OCI-LY1 (cell line): ENCODE measurements at regions not wholly inside any gene's neighbourhood (a gene's known extent, or its start where the extent isn't known, plus 50 kb on each side); places are given as distances from the start of the nearest gene placed in this dataset.
"Not testable (repeated sequence)": the region's sequence is repeated elsewhere in the genome, so short reads cannot be mapped to it uniquely, and the experiment has no call there.

Source experiments
- H2AFZ ChIP-seq: fragments of 200-600 bp; sonication (generic), shearing (Covaris generic); 2 replicates; pipeline ENCODE4 v1.6.0; 2014; ENCODE audit warnings: antibody characterized with exemption, mild to moderate bottlenecking, low read length
- H3F3A ChIP-seq: fragments of 200-600 bp; sonication (generic), shearing (Covaris generic); 2 replicates; pipeline ENCODE4 v1.6.0; 2014; ENCODE audit warnings: mild to moderate bottlenecking, antibody characterized with exemption, low read length, moderate library complexity; ENCODE audit not compliant: insufficient read depth
- H3K27ac ChIP-seq: fragments of 200-600 bp; sonication (generic); 2 replicates; pipeline ENCODE4 v1.5.1; 2014; ENCODE audit warnings: low read length, mixed run types, mild to moderate bottlenecking, low read depth; ENCODE audit not compliant: poor library complexity, severe bottlenecking
- H3K27me3 ChIP-seq: fragments of 200-600 bp; sonication (generic); 2 replicates; pipeline ENCODE4 v1.6.0; 2014; ENCODE audit warnings: antibody characterized with exemption, mild to moderate bottlenecking, low read length, moderate library complexity; ENCODE audit not compliant: insufficient read depth
- H3K36me3 ChIP-seq: fragments of 200-600 bp; sonication (generic); 2 replicates; pipeline ENCODE4 v1.6.1; 2014; ENCODE audit warnings: mild to moderate bottlenecking, antibody characterized with exemption, low read length, moderate library complexity, mixed read lengths; ENCODE audit not compliant: insufficient read depth
- H3K4me1 ChIP-seq: fragments of 200-600 bp; sonication (generic); 2 replicates; pipeline ENCODE4 v1.5.1; 2014; ENCODE audit warnings: mild to moderate bottlenecking, low read length, moderate library complexity; ENCODE audit not compliant: insufficient read depth, severe bottlenecking
- H3K4me2 ChIP-seq: fragments of 200-600 bp; sonication (generic), shearing (Covaris generic); 2 replicates; pipeline ENCODE4 v1.6.1; 2014; ENCODE audit warnings: low read length
- H3K4me3 ChIP-seq: fragments of 200-600 bp; sonication (generic); 2 replicates; pipeline ENCODE4 v1.5.1; 2014; ENCODE audit warnings: low read length, low read depth, mild to moderate bottlenecking, mixed read lengths; ENCODE audit not compliant: poor library complexity, severe bottlenecking
- H3K79me2 ChIP-seq: fragments of 200-600 bp; shearing (Covaris generic); 2 replicates; pipeline ENCODE4 v1.6.1; 2016; ENCODE audit warnings: mixed run types, low read length, mixed read lengths; ENCODE audit not compliant: insufficient read depth
- H3K9ac ChIP-seq: fragments of 200-600 bp; sonication (generic), shearing (Covaris generic); 2 replicates; pipeline ENCODE4 v1.6.1; 2014; ENCODE audit warnings: mild to moderate bottlenecking, low read length, mixed read lengths
- H3K9me2 ChIP-seq: fragments of 200-600 bp; sonication (generic), shearing (Covaris generic); 2 replicates; pipeline ENCODE4 v1.6.1; 2014; ENCODE audit warnings: low read depth, mild to moderate bottlenecking, low read length, mixed read lengths
- H3K9me3 ChIP-seq: fragments of 200-600 bp; shearing (Covaris generic); 2 replicates; pipeline ENCODE4 v1.6.1; 2014; ENCODE audit warnings: low read length, mixed read lengths
- H4K20me1 ChIP-seq: fragments of 200-600 bp; sonication (generic), shearing (Covaris generic); 2 replicates; pipeline ENCODE4 v1.6.0; 2016; ENCODE audit warnings: mild to moderate bottlenecking, low read length; ENCODE audit not compliant: insufficient read depth
- CTCF ChIP-seq: fragments of 200-600 bp; sonication (generic), shearing (Covaris generic); IDR thresholded peaks from 2 replicates; pipeline ENCODE4 v1.5.1; 2017; ENCODE audit warnings: mild to moderate bottlenecking, antibody characterized with exemption, low read length, moderate library complexity, mixed read lengths
- EZH2 ChIP-seq: fragments of 200-600 bp; sonication (generic), shearing (Covaris generic); IDR thresholded peaks from 2 replicates; pipeline ENCODE4 v1.8.0; 2017; ENCODE audit warnings: borderline replicate concordance, mixed run types, mild to moderate bottlenecking, antibody characterized with exemption, low read length, moderate library complexity, mixed read lengths

- H3K9me3 ChIP-seq, result no peaks in the 10 kb centered on the region
- no peaks in the 10 kb centered on the region for H3K36me3 ChIP-seq
- no peak overlapping the region for H3K4me2 ChIP-seq
- H3F3A ChIP-seq, result no peaks in the 10 kb centered on the region
- H2AFZ ChIP-seq, result no peak overlapping the region
- no peaks in the 10 kb centered on the region for H3K4me1 ChIP-seq
- H3K79me2 ChIP-seq, result no peaks in the 10 kb centered on the region
- no peak overlapping the region for H3K9ac ChIP-seq
- H4K20me1 ChIP-seq, result no peaks in the 10 kb centered on the region
- H3K27me3 ChIP-seq, result no peaks in the 10 kb centered on the region
- H3K9me2 ChIP-seq, result no peaks in the 10 kb centered on the region
- TF ChIP-seq CTCF (no peak), EZH2 (no peak)
- H3K4me3 ChIP-seq, result no peak overlapping the region
- no peak overlapping the region for H3K27ac ChIP-seq
Measured at GRCh38 chr1:5611431-5611830, 380.8 kb downstream of the NPHP4 start.

GRCh38 chr1:5610432-5610831 lies 381.8 kb downstream of the NPHP4 start:
- no peak overlapping the region for H2AFZ ChIP-seq
- no peaks in the 10 kb centered on the region for H3K4me1 ChIP-seq
- H3K9me2 ChIP-seq, result no peaks in the 10 kb centered on the region
- H3K79me2 ChIP-seq, result no peaks in the 10 kb centered on the region
- H3F3A ChIP-seq, result no peaks in the 10 kb centered on the region
- no peaks in the 10 kb centered on the region for H3K9me3 ChIP-seq
- H3K9ac ChIP-seq, result no peak overlapping the region
- no peak overlapping the region for H3K4me2 ChIP-seq
- H3K27me3 ChIP-seq, result no peaks in the 10 kb centered on the region
- no peaks in the 10 kb centered on the region for H4K20me1 ChIP-seq
- no peak overlapping the region for H3K4me3 ChIP-seq
- H3K27ac ChIP-seq, result no peak overlapping the region
- no peaks in the 10 kb centered on the region for H3K36me3 ChIP-seq
- TF ChIP-seq EZH2 (no peak), CTCF (no peak)

GRCh38 chr1:5603353-5604104 lies 388.7 kb downstream of the NPHP4 start:
- no peak overlapping the region for H3K9ac ChIP-seq
- no peaks in the 10 kb centered on the region for H4K20me1 ChIP-seq
- no peak overlapping the region for H3K4me3 ChIP-seq
- H3K9me2 ChIP-seq, result no peaks in the 10 kb centered on the region
- H3K9me3 ChIP-seq, result no peaks in the 10 kb centered on the region
- no peak overlapping the region for H3K27ac ChIP-seq
- H3K4me2 ChIP-seq, result no peak overlapping the region
- H2AFZ ChIP-seq, result no peak overlapping the region
- H3K79me2 ChIP-seq, result no peaks in the 10 kb centered on the region
- H3K36me3 ChIP-seq, result no peaks in the 10 kb centered on the region
- no peaks in the 10 kb centered on the region for H3F3A ChIP-seq
- H3K4me1 ChIP-seq, result no peaks in the 10 kb centered on the region
- H3K27me3 ChIP-seq, result no peaks in the 10 kb centered on the region
- no peak for TF ChIP-seq CTCF
- TF ChIP-seq EZH2, result no peak

GRCh38 chr1:5602718-5603117 lies 389.5 kb downstream of the NPHP4 start:
- not testable (repeated sequence) for H3K9ac ChIP-seq, H3K79me2 ChIP-seq, H3F3A ChIP-seq, H3K4me2 ChIP-seq, H3K4me3 ChIP-seq, H4K20me1 ChIP-seq, H3K36me3 ChIP-seq, H3K4me1 ChIP-seq, H2AFZ ChIP-seq, H3K9me3 ChIP-seq, H3K9me2 ChIP-seq, H3K27me3 ChIP-seq, H3K27ac ChIP-seq
